Gastroesophageal sphincter (tissue), 3 donors: ENCODE measurements at regions not wholly inside any gene's neighbourhood (a gene's known extent, or its start where the extent isn't known, plus 50 kb on each side); places are given as distances from the start of the nearest gene placed in this dataset.

Experiments
- CTCF ChIP-seq, 4 experiments: fragments of 200-600 bp in 2 of 4; fragments of 450-650 bp in 2 of 4; sonication (generic) in 1 of 4; IDR thresholded peaks; one replicate each; pipeline ENCODE4 v1.5.1; 2017 to 2019; ENCODE audit warnings: antibody characterized with exemption in 4 of 4, mild to moderate bottlenecking in 2 of 4, moderate library complexity in 2 of 4
- EP300 ChIP-seq: sonication (generic); formaldehyde crosslinking; IDR thresholded peaks from one replicate; pipeline ENCODE4 v1.6.1; 2017; ENCODE audit warnings: antibody characterized with exemption, mild to moderate bottlenecking
- POLR2A ChIP-seq, 2 donors: fragments of 450-650 bp; IDR thresholded peaks; one replicate each; pipeline ENCODE4 v1.6.1; 2017; ENCODE audit warnings: antibody characterized with exemption in 2 of 2, mild to moderate bottlenecking in 2 of 2, moderate library complexity in 1 of 2
- POLR2AphosphoS5 ChIP-seq: sonication (generic); formaldehyde crosslinking; IDR thresholded peaks from one replicate; pipeline ENCODE4 v1.6.1; 2017; ENCODE audit warnings: antibody characterized with exemption

GRCh38 chr3:68436619-68437401 lies 495.5 kb downstream of the TAFA4 start:
- TF ChIP-seq POLR2AphosphoS5 (no peak), POLR2A (IDR thresholded peaks at IDR 0.05) (no peak), CTCF (IDR thresholded peaks at IDR 0.05) (no peak), EP300 (no peak)
